Inferior parietal cortex (tissue), 1 donor: ENCODE measurements at regions not wholly inside any gene's neighbourhood (a gene's known extent, or its start where the extent isn't known, plus 50 kb on each side); places are given as distances from the start of the nearest gene placed in this dataset.

Experiments used
- DNase-seq: peaks from one replicate; pipeline ENCODE4 v3.0.0-alpha.2; 2016; ENCODE audit errors: extremely low spot score

DNA sequence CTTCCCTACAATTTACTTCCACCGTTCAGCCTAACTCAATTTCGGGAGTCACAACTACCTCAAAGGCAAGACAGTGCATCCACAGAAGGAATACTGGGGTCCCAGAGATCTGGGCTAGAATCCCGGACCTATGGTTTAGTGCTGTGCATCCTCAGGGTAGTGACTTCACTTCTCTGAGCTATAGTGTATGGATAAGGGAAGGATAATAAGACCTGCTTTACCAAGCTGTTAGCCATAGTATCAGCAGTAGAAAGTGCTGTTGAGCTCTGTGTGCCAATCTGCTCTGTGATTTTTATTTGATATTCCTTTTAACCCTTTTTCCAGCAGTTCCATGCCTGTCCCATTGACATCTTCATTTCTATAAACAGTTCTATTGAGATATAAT, 1044.3 kb downstream of the BCL11B start:
- no peak for DNase-seq

DNA sequence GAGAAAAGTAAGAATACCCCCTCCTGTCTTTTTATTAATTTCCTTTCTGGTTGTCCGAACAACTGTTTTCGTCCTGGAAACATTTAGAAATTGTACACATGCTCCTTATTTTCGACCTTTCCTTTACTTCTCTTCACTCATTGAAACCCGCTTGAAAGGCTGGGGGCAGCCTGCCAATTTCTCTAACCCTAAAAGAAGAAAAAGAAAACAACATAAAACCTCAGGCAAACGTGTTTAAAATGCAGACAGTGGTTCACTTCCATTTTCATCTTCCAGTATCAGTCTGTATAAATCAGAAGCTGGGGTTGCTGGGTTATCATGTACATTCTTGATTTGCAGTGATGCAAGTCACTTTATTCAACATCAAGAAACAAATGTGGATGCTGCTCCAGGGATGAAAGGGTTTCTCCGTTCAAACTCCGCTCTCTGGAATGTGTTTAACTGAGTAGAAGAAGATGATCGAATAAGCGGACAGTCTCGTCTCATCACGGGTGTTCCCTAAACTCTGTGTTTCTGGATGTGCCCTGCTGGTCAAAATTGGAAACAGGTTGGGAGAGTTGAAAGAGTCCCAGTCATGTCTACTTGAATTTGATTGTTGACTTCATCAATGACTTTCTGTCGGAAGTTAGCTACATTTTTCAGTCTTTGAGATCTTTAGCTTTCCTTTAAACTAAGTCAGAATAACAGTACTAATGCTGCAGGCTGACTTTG, 1042.2 kb downstream of the BCL11B start:
- peak; percentile 1 for DNase-seq

- no peak for DNase-seq
Measured at GRCh38 chr14:98230411-98230810, 1041.6 kb downstream of the BCL11B start.

DNA sequence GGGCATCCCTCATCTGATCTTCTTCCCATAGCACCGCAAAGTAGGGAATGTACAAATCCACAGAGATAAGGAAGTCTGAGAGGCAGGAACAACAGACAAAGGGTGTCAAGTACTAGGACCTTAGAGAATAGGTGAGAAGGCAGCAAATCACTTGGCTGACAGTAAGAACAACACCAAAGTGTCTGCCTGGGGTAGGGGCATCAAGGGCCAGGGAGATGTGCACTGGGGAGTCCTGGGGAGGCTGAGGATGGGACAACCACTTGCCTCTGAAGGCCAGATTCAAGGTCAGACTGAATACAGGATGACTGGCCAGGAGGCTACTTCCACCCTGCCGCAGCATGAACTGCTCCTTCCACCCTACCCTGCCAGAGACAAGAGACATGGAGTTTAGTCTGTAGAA, 1040.8 kb downstream of the BCL11B start:
- DNase-seq = no peak

- no peak for DNase-seq
Measured at GRCh38 chr14:98233656-98234055, 1038.3 kb downstream of the BCL11B start.

DNA sequence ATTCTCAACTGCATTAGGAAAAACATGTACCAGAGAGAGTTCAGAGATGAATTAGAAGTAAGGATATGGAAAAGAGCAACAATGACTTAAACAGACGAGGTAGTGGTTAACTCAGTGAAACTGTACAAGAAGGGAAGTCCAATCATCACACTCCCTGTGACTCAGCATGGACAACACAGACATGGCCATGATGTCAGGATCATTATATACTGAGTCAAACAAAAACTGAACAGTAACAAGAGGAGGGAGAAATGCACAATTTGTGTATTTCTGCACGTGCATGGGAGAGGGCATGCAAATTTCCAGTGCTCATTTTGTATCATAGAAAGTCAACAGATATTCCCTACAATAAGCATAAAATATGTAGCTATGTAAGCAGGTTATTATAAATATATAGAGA, 1037.8 kb downstream of the BCL11B start:
- no peak for DNase-seq

- no peak for DNase-seq
Measured at GRCh38 chr14:98236314-98236713, 1035.7 kb downstream of the BCL11B start.

GRCh38 chr14:98237939-98238338, 1034.1 kb downstream of the BCL11B start:
- no peak for DNase-seq

GRCh38 chr14:98240376-98240775, 1031.6 kb downstream of the BCL11B start:
- DNase-seq = no peak

DNA sequence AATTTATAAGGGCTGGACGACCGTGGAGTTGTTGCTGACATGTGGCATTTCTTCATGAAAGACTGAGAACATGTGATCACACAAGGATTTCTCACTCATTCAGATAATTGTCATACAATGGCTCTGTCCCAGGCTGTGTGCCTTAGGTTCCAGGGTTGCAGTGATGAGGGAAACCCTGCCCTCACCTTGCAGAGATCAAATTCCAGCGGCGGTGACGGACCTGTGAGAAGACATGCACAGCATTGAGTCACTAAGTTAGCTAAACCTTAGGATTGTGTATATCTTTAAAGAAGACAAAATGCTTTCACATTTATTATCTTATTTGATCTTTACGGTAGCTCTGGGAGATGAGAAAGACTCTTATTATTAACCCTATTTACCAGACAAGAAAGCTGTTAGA, 1029.1 kb downstream of the BCL11B start:
- no peak for DNase-seq

GRCh38 chr14:98243332-98243731, 1028.7 kb downstream of the BCL11B start:
- no peak for DNase-seq

GRCh38 chr14:98244162-98244948, 1027.6 kb downstream of the BCL11B start:
- DNase-seq = no peak

DNA sequence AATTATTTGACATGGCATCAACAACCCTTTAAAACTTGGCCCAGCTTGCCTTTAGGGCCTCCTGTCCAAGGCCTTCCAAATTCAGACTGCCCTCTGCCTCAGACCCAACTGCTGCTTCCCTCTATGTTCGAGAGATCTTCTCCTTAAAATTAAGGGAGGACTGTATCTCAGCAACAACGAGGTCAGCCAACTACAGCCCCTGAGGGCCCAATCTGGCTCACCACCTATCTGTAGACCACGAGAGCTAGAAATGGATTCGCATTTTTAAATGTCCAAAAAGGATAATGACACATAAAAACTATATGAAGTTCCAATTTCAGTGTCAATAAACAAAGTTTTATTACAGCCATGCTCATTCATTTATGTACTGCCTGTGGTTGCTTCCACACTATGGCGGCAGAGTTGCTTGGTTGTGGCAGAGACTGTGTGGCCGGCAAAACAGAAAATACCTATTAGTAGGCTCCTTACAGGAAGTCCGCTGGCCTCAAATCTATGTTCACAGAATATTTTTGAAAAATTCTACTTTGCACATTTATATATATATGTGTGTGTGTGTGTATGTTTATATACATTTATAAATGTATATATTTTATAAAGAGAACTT, 1026.9 kb downstream of the BCL11B start:
- no peak for DNase-seq

DNA sequence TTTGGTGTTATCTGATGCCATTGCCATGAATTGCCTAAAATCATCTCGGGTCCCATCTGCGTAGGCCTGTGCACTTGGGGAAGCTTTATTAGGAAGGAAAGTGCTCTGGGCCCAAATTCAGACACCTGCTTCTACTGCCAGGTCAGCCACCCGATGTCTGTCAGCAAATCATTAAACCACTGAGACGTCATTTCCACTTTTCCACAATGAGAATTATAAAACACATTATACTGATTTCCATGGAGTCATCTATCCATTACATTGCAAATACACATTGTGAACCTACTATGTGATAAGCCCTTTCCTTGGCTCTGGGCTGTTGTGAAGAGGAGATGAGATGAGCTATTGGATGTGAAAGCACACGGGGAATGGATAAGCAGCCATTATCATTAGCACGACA, 1022.9 kb downstream of the BCL11B start:
- DNase-seq = no peak

DNA sequence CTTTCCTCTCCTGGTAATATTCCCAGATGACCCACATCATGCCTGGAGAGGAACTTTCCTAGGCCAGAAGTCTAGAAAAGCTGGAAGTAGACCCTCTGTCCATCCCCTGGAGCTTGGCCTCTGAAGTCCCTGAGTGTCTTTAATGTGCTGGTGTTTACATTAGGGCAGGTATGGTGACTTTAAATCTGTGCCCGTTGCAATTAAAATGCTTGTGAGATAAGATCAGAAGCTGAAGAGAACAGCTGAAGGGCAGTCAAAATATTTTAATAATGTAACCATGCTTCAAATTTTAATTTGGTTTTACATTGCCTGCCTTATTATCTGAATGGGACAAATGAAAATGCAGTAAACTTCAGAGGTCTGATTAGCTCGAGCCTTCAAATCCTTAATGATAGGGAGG, 1022.5 kb downstream of the BCL11B start:
- no peak for DNase-seq

DNA sequence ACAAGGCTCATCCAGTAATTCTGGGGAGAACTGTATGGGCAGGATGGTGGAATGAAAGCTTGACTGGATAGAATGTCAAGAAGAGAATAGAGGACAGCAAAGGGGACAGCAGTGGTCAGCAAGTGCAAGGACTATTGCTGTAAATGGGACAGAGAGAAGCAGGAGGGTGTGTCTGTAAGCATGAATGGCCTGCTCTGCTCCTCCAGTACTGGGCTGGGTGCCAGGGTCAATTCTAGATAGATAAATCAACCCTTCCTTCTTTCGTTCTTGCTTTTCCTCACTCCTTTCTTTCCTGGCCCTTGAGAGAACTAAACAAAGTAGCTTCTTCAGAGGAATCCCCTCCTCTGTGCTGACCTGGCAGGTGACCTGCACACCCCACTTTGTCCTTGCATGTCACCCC, 1019.2 kb downstream of the BCL11B start:
- no peak for DNase-seq

DNA sequence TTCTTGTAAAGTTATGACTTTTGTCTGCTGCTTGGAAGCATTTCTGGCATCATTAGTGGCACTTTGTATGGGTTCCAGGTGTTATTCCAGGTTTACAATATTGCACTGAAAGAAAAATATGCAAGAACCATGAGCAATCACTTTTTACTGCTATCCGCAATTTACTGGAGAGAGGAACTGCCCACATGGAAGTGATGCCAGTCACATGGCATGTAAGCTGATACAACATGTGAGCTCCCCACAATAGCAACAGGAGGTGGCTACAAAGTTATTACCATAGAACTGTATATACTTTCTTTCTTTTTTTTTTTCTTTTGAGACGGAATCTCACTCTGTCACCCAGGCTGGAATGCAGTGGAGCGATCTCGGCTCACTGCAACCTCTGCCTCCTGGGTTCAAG, 1012.1 kb downstream of the BCL11B start:
- DNase-seq = no peak

- DNase-seq = no peak
Measured at GRCh38 chr14:98262566-98262965, 1009.4 kb downstream of the BCL11B start.

DNA sequence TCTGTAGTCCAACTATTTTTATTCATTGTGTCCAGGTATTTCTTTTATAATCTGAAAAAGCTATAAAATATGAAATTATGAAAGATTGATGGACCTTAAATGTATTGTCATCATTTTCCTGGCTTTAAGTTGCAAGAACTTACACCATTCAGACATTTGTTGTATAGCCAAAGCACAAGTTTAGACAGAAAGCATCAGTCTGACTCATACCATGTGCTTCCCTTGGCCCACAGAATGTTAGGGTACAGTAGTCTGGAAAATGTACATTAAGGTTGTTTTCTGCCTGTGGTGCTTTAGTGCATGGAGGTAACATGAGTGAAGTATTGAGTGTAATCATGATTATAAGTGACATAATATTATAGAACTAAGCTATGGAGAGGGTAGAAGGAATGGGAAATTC, 1002.5 kb downstream of the BCL11B start:
- DNase-seq = no peak

DNA sequence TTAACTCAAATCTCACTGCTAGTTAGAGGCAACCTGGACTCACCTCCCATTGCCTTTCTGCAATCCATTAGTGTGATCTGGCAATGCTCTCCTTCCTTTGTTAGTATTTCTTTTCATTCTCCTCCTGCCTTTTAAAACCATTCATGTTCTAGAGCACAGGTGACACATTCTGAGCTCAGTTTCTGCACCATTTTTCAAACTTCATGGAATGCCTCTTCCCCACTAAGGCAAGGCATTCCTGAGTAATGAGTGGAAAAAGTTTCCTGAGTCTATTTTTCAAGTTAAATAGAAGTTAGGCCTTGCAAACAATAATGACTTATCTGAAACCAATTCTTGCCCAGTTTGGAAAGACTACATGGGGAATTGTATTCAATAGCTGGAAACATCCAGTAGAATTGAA, 1001.8 kb downstream of the BCL11B start:
- DNase-seq = no peak

- DNase-seq = no peak
Measured at GRCh38 chr14:98274596-98274995, 997.4 kb downstream of the BCL11B start.

DNA sequence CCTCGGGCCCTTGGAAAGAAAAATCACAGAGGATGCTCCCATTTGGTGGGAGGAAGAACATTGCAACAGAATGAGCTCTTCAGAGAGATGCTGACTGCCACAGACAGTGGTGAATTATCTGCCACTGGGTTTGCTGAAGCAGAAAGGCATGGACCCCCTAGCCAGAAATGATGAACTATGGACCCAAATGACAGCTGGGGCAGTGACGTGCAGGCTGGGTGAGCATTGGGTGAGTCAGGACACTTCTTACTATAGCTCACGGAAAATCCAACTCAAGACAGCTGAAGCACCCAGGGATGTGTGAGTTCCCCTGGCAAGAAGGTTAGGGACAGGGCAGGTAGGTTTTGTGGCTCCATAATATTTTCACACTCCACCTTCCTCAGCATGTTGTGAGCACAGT, 993.2 kb downstream of the BCL11B start:
- DNase-seq = no peak

- DNase-seq = no peak
Measured at GRCh38 chr14:98280436-98280835, 991.6 kb downstream of the BCL11B start.
